ENCODE measurements at regions not wholly inside any gene's neighbourhood (a gene's known extent, or its start where the extent isn't known, plus 50 kb on each side); places are given as distances from the start of the nearest gene placed in this dataset.

DNA sequence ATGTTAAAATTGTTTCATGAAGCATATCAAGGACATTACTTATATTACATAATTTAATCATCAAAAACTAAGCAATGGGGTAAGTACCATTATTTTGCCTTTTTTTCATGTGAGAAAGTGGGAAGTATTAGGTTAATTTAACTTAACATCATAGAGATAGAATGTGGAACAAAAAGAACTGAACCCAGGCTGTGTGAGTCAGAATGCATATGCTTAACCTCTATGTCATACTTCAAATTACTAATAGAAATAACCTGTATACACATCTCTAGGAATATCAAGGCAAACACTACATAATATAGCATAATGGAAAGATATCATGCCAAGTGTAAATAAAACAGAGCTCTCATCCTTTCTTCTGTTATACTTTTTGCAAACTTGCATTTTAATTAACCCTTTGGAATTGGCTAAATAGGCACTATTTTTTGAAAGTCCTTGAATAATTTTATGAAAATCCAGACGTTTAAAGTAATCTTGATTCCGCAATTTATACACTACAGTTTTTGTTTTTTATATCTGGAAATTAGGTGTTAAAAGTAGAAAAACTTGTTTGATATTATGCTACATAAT, 777.7 kb downstream of the SLC6A15 start:
- H3K27ac ChIP-seq: no peak overlapping the region
- no peak overlapping the region for H3K4me3 ChIP-seq
- H3K36me3 ChIP-seq: no peaks in the 10 kb centered on the region
- in situ Hi-C loops (cut with MboI; ENCODE audit: low pct_ligation_motif_present in 1 of 4, low pct_unique_long_range_greater_than_20kb in 1 of 4, low sequenced_read_pairs in 3 of 4) (no loop called here), intact Hi-C loops (cut with DNase I; ENCODE audit: low total_unique reads) (no loop called here)
- no peaks in the 10 kb centered on the region for H3K4me1 ChIP-seq
- H3K9me3 ChIP-seq: no peaks in the 10 kb centered on the region
- no peaks in the 10 kb centered on the region for H3K27me3 ChIP-seq
- TF ChIP-seq POLR2AphosphoS5 (IDR thresholded peaks at IDR 0.05): no peak
- TF ChIP-seq EP300 (IDR thresholded peaks at IDR 0.05; ENCODE audit: low read depth): no peak
- no peak for TF ChIP-seq POLR2A (IDR thresholded peaks at IDR 0.05)
- TF ChIP-seq, protein P1, sequence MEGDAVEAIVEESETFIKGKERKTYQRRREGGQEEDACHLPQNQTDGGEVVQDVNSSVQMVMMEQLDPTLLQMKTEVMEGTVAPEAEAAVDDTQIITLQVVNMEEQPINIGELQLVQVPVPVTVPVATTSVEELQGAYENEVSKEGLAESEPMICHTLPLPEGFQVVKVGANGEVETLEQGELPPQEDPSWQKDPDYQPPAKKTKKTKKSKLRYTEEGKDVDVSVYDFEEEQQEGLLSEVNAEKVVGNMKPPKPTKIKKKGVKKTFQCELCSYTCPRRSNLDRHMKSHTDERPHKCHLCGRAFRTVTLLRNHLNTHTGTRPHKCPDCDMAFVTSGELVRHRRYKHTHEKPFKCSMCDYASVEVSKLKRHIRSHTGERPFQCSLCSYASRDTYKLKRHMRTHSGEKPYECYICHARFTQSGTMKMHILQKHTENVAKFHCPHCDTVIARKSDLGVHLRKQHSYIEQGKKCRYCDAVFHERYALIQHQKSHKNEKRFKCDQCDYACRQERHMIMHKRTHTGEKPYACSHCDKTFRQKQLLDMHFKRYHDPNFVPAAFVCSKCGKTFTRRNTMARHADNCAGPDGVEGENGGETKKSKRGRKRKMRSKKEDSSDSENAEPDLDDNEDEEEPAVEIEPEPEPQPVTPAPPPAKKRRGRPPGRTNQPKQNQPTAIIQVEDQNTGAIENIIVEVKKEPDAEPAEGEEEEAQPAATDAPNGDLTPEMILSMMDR (IDR thresholded peaks at IDR 0.05): no peak
- WGBS, 2 donors (ENCODE audit: low coverage in 1 of 2): 41 to 49% methylated on average over 2 of the region's 2 CpGs
- no peak for DNase-seq

- in situ Hi-C loops (cut with MboI; ENCODE audit: low pct_ligation_motif_present in 1 of 4, low pct_unique_long_range_greater_than_20kb in 1 of 4, low sequenced_read_pairs in 3 of 4) (no loop called here), intact Hi-C loops (cut with DNase I; ENCODE audit: low total_unique reads) (no loop called here)
- Histone ChIP-seq H3K36me3 (no peaks in the 10 kb centered on the region), H3K4me1 (no peaks in the 10 kb centered on the region), H3K4me3 (no peak overlapping the region), H3K9me3 (no peaks in the 10 kb centered on the region), H3K27ac (no peak overlapping the region), H3K27me3 (no peaks in the 10 kb centered on the region)
- TF ChIP-seq EP300 (IDR thresholded peaks at IDR 0.05; ENCODE audit: low read depth) (no peak), POLR2A (IDR thresholded peaks at IDR 0.05) (no peak), POLR2AphosphoS5 (IDR thresholded peaks at IDR 0.05) (no peak)
- TF ChIP-seq, protein P1 (IDR thresholded peaks at IDR 0.05): no peak
- WGBS, 2 donors (ENCODE audit: low coverage in 1 of 2): 52 to 58% methylated on average over 2 of the region's 2 CpGs
- DNase-seq: no peak
Measured at GRCh38 chr12:84131076-84131475, 781.5 kb downstream of the SLC6A15 start.

DNA sequence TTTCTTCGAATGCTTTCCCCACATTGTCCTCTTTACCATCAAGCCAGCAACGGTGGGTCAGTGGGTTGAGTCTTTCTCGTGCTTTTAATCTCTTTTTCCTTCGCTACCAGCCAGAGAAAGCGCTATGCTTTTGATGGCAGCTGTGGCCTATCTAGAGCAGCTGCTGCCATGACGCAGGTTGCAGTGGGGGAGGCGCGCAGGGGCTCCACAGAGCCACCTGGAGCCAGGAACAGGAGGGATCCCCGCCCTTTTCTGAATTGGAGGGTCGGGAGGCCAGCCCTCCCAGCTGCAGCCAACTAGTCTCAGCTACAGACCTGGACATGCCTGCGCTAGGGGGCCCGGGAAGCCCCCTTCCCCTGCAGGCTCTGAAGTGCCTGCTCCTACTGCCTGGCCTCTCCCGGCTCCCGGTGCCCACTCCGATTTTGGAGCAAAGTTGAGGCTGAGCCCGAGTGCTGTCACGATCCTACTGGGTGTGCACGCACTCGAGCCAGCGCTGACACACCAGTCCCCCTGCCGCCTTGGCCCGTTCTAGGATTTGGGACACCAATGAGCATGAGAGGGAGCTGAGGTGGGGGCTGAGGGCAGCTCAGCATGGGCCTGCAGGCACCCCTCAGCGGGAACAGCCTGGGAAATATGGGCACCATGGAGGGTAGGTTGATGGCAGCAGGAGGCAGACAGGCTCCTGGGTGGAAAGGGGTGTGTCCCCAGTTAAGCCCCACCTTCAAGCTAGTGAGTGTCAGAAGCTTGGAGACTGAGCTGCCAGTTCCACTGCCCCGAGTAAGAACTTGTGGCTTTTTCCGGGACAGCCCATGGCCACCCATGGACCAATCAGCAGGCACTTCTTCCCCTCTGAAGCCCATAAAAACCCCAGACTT, 784.2 kb downstream of the SLC6A15 start:
- no peaks in the 10 kb centered on the region for H3K36me3 ChIP-seq
- no peaks in the 10 kb centered on the region for H3K4me1 ChIP-seq
- 72 to 78% methylated on average over 3 to 23 of the region's 25 CpGs for WGBS, 2 donors (ENCODE audit: low coverage in 1 of 2)
- intact Hi-C loops (cut with DNase I; ENCODE audit: low total_unique reads): no loop called here
- no peaks in the 10 kb centered on the region for H3K9me3 ChIP-seq
- H3K4me3 ChIP-seq: no peak overlapping the region
- TF ChIP-seq, protein P1 (IDR thresholded peaks at IDR 0.05): no peak
- TF ChIP-seq POLR2A (IDR thresholded peaks at IDR 0.05): no peak
- no peak for TF ChIP-seq EP300 (IDR thresholded peaks at IDR 0.05; ENCODE audit: low read depth)
- no peak for TF ChIP-seq POLR2AphosphoS5 (IDR thresholded peaks at IDR 0.05)
- in situ Hi-C loops (cut with MboI; ENCODE audit: low pct_ligation_motif_present in 1 of 4, low pct_unique_long_range_greater_than_20kb in 1 of 4, low sequenced_read_pairs in 3 of 4): no loop called here
- no peak overlapping the region for H3K27ac ChIP-seq
- H3K27me3 ChIP-seq: no peaks in the 10 kb centered on the region
- DNase-seq: no peak

DNA sequence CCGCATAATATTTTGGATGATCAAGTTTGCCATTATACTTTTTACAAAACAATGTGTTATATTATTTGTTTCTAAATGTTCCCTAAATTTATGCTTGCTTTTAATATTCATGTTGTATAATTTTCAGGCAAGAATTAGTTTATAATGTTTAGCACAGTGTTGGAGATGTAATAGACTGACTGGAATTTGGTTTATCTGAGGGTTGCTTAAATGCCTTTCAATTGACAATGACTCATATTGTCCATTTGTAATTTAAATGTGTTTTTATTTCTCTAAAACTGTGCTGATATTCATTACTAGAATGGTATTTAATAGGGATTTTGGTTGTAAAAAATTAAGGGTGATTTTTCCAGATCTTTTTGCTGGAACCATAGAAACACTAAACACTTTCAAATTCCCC, 788.4 kb downstream of the SLC6A15 start:
- H3K27me3 ChIP-seq: no peaks in the 10 kb centered on the region
- DNase-seq: no peak
- WGBS, 2 donors (ENCODE audit: low coverage in 1 of 2): 90 to 100% methylated on average over 1 of the region's 1 CpG
- no peak overlapping the region for H3K27ac ChIP-seq
- in situ Hi-C loops (cut with MboI; ENCODE audit: low pct_ligation_motif_present in 1 of 4, low pct_unique_long_range_greater_than_20kb in 1 of 4, low sequenced_read_pairs in 3 of 4) (no loop called here), intact Hi-C loops (cut with DNase I; ENCODE audit: low total_unique reads) (no loop called here)
- H3K9me3 ChIP-seq: no peaks in the 10 kb centered on the region
- no peaks in the 10 kb centered on the region for H3K4me1 ChIP-seq
- TF ChIP-seq POLR2AphosphoS5 (IDR thresholded peaks at IDR 0.05): no peak
- no peak for TF ChIP-seq POLR2A (IDR thresholded peaks at IDR 0.05)
- no peak for TF ChIP-seq EP300 (IDR thresholded peaks at IDR 0.05; ENCODE audit: low read depth)
- TF ChIP-seq, protein P1 (IDR thresholded peaks at IDR 0.05): no peak
- H3K4me3 ChIP-seq: no peak overlapping the region
- H3K36me3 ChIP-seq: no peaks in the 10 kb centered on the region
